ENCODE measurements at regions not wholly inside any gene's neighbourhood (a gene's known extent, or its start where the extent isn't known, plus 50 kb on each side); places are given as distances from the start of the nearest gene placed in this dataset.

DNA sequence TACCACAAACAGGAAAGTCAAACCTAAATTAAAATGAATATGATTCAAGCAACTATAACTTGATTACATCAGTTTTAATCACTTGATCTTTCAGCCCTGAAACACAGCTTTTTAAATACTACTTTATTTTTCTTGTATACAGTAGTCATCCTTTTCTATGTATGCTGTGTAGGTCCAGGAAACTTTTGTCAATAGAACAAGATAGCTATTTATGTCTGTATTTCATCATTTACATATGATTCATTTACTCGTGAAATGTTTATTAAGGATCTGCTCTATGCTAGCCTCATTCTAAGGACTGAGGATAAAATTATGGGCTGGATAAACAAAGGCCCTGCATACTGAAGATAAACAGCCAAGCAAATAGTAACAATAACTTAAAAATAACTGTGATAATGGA is 930.2 kb downstream of the TFAP2A start:
- DNase-seq (ENCODE audit: low read depth in 3 of 3), result no peak

DNA sequence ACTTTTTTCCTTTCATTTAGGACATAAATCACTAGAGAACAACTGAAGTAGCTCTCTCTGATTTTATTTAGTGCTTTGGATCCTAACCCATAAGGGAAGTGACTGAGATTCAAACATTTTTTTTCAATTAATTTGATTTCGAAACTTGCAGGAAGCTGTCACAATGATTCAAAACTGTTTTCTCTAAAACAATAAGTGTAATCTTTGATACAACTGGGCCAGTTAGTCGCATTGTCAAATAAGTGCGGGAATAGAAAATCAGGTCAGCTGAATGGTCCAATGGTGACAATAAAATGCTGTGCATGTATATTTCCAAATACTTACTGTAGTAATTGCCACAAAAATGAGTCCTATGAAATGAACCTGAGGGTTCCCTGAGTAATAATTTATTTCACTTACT is 930.8 kb downstream of the TFAP2A start:
- no peak for DNase-seq (ENCODE audit: low read depth in 3 of 3)

DNA sequence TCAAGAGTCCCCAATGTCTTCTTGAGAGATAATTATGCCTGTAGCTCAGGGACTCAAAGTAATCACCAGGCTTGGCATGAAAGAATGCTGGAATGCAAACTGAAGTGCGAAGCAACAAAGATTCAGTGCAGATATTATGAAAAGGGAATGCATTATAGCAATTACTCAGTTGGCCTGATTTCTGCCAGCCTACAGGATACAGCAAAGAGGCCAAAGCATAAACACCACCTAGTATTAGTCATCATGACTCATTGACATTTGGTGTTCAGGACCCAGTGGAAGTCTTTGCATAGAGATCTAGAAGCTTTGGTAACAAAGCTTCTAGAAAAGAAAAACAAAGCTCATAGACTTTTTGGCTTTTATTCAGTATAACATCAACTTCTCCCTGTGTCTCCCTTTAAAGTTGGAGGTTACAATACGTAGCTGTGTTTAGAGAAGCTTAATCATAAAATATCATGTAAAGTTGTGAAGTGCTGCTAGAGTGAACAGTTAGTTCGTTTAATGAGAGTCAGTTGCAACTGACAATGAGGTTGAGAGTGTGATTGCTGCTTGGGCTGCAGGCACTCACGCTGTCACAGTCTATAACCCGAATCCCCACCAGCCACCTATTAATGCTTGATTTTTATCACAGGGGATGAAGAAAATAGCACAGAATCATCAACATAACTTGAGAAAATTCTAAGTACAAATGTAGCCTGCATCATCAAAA is 932.7 kb downstream of the TFAP2A start:
- DNase-seq (ENCODE audit: low read depth in 3 of 3), result no peak

DNA sequence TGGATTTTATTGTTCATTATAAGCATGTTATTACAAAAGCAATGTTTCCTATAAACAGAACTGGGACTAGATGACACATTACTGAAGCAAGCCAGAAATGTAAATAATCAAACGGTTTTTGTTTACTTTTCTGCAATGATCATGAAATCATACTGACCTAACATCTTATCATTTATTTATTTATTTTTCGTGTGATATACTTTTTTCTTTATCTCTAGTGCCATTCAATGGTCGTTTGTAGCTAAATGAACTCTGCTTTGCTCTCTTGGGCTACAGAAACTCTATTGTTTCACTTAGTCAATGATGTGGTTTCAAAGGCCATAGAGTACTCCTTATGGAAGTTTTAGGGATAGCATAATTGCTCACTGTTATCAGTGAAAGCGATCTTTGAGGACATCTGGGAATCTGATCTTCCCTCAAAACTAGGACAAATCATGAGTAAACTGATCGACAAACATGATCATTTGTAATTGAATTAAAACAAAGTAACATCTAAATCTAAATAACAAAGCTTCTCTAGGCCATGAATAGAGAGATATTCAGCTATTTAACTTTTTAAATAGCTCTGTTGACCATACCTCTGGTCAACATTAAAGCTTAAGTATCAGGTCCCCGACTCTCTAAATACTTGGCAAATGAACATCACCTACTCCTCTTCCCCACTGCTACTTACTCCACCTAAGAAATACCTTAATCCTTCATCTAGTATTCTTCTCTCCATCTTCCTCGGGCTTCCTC is 933.4 kb downstream of the TFAP2A start:
- no peak for DNase-seq (ENCODE audit: low read depth in 3 of 3)

DNA sequence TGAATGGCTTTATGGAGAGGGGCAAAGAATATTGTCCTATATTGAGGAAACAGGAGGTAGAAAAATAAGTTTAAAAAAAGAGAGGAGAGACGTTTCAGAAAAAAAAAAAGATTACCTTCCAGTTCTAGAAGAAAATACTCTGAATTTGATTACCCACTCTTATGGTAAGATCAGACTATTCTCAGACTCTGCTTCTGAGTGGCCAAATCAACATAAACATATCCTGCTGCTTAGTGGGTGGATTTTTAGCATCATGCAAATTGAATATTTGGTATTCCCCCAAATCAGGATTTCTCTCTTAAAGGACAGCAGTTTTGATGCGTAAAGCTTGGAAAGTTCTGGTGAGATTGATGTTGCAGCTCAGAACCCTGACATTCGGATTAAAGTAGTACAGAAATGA is 946.6 kb downstream of the TFAP2A start:
- no peak for DNase-seq (ENCODE audit: low read depth in 3 of 3)

DNA sequence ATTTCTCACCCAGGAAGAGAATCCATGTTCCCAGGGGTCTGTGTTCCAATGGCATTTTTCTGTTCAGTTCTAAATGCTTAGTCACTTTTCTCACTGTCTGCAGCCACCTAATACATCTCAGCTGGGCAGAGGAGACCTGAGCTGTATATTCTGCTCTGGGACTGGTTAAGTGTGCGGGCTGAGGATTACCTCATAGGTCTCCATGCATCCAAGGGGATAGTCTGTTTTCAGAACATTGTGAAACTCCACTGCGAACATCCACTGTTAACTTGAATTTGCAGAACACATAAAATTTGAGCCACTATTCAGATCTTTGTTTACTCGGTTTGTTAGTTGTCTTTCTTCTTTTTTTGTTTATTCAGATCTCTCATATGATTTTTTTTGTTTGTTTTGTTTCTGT is 947.1 kb downstream of the TFAP2A start:
- DNase-seq (ENCODE audit: low read depth in 3 of 3), result no peak

DNA sequence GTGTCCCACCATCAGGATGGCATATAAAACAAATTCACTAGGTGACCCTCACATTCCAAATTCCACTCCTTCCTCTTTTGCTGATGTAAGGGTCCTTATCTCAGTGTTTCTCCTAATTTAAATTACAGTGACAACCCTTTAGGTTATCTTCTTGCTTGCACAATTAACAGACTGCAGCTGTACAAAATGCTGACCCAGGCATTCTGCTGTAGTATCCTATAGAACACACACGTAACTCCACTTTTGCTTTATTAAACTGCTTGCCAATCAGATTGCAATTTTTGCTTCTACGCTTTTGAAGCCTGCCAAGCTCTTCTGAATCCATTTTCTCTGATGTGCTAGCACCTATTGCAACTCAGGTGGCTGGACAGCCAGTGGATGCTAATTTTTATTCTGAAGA is 950.3 kb downstream of the TFAP2A start:
- no peak for DNase-seq (ENCODE audit: low read depth in 3 of 3)

DNA sequence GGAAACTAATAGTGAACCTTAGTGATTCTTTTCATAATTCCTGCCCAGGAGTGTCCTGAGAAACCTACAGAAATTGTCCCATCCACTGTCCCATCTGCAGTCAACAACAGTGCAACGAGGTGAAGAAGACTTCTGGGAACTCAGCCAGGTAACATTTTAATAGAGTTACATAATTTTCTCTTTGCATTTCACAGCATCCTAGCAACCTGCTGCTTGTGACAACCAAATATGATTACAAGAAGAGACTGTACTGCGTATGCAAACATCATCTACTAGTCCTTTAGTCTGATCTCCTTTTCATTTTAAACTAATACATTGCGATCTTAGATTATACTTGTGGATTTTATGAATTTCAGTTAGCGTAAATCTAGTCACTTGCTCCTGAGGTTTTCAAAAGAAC is 951.6 kb downstream of the TFAP2A start:
- DNase-seq (ENCODE audit: low read depth in 3 of 3), result no peak

DNA sequence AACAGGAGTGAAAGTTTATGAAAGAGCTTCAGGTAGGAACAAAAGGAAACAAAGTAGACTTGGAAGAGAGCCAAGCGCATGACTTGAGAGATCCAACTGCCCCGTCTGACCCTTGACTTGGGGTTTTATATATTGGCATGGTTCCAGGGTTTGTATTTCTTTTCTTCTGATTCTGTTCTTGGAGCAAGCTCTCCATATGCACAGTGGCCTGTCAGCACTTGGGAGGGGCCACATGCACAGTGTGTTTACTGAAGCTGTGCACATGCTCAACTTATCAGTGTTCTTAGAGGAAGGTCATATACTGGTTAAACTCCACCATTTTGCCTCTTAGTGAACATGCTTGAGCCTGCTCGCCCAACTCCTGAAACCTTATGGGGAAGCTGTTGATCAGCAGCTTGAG is 953.7 kb downstream of the TFAP2A start:
- DNase-seq (ENCODE audit: low read depth in 3 of 3), result no peak

DNA sequence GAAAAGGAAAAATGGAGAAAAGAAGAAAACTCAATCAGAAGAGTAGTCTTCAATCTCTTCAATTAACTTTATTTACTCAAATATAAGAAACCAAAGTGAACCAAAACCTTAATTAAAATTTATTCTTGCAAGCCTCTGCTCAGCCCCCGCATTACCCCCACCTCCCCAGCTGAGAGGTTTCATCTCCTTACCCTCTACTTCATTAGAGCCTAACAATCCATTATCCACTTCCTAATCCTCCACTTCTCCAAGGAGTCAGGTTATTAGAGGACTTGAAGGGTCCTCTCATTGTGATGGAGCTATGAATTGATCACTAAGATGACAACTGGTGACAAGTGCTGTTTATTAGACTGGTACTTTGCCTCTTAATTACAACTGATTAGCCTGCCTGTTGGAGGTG is 956.5 kb downstream of the TFAP2A start:
- no peak for DNase-seq (ENCODE audit: low read depth in 3 of 3)

DNA sequence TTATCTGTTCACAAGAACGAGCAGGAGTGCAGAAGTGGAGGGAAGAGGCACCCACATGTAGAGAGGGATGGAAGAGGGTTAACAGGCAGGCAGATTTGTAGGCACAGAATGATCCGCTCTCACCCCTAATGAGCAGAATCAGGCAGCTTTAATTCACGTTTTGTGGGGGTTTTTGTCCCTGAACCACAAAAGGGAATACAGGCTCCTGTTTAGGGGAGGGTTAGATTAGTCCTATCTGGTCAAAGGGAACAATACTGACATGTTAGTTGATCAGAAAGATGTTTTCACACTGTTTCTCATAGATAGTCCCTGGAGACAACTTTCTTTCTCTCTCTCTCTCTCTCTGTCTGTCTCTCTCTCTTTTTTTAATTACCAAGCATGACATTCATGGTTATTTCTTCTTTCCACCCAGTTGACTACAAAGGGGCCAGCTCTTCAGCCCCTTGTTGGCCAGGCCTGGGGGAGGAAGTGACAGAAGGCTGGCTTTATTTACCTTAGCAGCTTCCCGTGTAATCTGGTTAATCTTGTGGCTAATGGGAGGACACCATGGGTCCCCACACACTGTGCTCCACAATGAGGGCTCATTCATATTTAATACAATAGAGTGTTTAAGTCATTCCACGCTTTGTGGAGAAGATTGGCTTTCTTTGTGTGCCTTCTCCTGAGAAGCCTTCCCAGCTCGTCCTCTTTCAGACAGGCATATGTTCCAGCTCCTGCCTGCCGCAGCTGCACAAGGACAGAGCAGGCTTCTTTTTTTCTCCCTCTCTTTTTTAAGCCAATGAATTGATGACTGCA is 958.8 kb downstream of the TFAP2A start:
- DNase-seq (ENCODE audit: low read depth in 3 of 3), result no peak

DNA sequence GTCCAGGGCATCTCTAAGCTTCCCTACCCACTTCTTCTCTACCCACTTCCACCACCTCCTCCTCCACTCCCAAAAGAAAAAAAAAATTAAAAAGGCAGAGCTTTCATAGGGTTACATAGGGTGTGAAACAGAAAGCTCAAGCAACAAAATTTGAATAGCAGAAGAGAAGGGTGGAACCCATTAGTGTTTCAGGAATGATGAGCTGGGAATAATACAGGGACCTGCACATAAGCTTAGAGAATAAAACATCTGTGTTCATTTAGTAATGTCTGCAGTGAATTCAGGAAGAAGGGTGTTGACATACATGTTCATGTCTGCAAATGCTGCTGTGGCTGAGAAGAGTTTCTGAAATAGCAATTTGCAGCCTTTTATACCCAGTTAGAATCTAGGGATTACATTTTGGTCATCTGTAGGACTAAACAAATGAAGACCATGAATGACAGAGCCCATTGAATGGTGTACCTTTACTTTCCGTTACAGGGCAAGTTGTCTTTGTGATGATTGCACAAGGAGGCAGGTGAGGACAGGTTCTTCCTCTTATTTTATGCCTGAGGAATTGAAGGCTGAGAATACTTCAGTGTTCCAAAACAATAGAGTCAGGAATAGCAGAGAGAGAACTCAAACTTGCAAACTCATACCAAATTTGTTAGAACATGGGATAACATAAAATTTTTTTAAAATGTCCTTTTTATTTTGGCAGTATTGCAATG is 975.1 kb downstream of the TFAP2A start:
- DNase-seq (ENCODE audit: low read depth in 3 of 3), result no peak

DNA sequence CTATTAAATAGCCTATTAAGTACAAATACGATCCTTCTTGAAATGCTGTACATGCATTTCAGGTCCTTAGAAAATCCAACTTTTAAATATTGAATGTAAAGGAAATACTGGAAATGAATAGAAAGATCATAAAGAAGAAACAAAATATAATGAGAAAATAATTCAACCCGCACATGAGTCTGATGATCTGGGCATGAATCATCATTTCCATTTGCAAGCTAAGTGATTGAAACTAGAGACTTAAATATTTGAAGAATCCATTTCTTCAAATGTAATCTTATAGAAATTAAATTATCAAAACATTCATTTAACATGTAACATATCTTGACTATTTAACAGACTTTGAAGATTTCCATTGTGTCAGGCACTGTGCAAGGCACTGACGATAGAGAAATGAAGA is 977.0 kb downstream of the TFAP2A start:
- DNase-seq (ENCODE audit: low read depth in 3 of 3), result no peak

DNA sequence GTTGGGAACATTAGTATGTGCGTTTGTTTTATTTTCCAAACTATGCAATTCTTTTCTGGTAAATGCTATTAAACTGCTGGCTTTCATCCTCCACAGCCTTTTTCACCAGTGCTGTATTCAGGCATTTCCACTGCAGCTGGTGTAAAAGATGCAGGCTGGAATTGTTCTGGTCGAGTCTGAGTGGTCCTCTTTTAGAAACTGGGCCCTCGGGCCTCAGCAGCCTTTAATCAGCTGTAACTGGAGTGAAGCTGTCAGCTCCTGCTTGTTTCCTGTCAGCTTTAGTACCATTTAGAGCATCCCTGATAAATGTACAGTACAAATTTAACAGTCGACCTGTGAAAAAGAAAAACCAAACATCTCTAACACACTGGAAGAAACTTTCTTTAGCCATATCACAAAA is 979.6 kb downstream of the TFAP2A start:
- no peak for DNase-seq (ENCODE audit: low read depth in 3 of 3)

DNA sequence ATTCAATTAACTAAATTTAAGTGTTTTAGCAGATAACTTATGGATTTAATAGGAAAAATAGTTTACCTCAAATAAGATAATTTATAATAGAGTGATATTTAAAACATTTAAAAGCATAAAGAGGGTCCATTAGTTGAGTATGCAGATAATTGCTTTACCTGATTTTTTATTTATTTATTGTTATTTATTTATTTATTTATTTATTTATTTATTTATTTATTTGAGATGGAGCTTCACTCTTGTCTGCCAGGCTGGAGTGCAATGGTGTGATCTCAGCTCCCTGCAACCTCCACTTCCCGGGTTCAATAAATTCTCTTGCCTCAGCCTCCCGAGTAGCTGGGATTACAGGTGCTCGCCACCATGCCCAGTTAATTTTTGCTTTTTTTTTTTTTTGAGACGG is 982.9 kb downstream of the TFAP2A start:
- DNase-seq (ENCODE audit: low read depth in 3 of 3), result no peak

DNA sequence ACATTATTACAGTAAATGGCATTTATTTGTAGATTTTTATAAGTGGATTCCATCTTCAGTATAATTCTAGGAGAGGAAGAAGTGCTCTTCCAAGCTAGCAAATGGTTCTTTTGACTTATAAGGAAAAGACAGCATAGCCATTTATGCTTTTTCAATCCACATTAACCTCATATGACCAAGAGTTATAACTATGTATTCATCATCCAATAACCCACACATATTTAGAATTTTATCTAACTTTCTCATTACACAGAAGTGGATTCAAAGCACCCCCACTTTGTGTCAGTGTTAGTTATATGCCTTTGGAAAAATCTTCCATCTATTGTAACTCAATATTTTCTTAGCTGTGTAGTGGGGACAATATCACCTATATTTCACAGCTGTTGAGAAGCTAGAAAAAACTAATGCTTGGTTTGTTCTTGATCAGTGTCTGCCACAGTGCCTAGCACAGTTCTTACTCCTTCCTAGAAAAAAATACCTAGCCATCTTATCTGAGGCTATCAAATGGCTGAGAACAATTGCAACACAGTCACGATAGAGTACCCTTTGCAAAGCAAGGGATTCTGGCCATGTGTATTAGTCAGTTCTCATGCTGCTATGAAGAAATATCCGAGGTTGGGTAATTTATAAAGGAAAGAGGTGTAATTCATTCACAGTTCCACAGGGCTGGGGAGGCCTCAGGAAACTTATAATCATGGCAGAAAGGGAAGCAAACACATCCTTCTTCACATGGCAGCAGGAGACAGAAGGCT is 986.3 kb downstream of the TFAP2A start:
- DNase-seq (ENCODE audit: low read depth in 3 of 3), result no peak

DNA sequence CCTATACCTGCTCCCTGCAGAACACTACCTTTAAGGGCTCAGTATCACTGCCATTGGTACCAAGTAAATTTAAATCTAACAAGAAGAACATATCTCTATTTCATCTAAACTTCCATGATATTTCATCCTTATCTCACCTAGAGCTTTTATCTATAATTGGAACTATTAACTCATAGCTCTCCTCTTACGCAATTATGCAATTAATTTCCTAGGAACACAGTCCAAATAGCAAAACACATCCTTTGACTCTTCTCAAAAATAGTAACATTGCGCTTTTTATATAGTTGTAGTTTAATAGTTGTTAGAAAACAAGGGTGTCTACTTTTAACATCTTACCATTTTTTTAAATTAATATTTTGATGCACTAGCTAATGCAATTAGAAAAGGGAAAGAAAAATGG is 986.8 kb upstream of the SLC35B3 start:
- DNase-seq (ENCODE audit: low read depth in 3 of 3), result no peak

DNA sequence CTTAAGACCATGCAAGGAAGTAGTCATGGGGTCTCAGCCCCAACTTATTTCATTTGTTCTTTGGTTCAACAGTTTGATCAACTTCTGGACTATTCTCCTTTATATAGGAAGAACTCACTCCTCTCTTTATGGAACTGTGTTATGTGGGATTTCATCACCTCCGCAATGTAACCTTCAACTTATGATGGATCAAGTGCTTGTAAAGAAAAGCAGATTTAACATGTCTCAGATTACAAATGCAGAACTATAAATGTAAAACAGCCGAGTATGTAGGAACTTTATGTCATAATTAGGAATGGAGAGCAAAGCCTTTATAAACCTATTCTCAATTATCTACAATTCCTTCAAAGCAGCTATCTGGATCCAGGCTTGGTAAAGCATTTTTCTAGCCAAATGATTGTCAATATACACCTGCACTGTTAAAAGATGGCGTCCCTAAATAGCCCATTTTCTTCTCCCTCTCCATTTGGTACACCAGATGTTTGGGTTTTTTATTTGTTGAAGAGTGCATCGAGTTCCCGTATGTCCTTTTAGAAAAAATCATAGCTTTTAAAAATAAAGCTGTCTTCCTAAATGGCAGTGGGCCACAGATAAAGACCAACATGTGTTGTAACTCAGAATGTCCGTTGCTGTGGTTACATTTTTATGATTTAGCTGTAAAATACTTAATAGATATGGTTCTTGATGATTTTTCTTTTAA is 985.1 kb upstream of the SLC35B3 start:
- DNase-seq (ENCODE audit: low read depth in 3 of 3), result no peak

DNA sequence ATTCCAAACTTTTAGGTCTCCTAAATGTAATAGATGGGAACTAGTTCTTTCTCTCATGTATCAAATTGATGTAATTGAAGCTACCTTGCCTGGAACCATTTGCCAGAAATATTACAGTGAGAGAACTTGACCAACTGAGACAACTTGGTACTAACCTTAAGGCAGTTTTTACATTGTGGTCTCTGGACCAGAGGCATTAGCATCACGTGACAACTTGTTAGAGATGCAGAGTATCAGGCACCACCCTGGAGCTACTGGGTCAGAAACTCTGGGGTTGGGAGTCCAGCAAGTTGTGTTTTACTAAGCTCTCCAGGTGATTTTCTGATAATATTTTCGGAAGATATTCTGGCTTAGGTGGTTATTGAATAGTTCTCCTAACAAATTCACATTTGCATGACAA is 982.1 kb upstream of the SLC35B3 start:
- DNase-seq (ENCODE audit: low read depth in 3 of 3), result no peak

DNA sequence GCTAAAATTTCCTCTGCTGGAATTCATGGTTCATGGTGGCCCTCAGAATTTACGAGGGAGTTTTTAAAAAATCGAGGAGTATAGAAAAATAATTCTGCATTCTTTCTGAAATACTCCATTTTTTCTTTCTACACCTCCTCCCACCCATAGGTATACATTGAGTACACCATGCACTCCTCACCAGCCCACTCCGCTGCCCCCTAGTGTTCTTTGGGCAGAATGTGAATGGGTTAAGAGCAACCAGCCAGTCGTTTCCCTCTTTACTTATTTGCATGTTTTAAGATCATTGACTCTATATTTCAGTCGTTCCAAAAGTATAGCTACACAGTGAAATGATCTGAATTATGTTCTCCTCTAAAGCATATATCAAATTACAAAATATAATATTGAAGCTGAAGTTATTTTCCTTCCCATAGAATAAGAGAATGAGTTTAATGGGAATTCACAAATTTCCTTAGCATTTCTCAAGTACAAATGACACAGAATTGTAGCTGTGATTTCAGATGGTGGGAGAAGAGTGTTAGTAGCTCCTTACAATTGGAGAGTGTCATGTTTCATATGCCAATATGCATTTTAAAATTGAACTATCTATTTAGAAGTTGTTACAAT is 977.7 kb upstream of the SLC35B3 start:
- DNase-seq (ENCODE audit: low read depth in 3 of 3), result no peak
